HUDEP-2 (cell line): ENCODE measurements at regions not wholly inside any gene's neighbourhood (a gene's known extent, or its start where the extent isn't known, plus 50 kb on each side); places are given as distances from the start of the nearest gene placed in this dataset.

Source experiments
- DNase-seq, 76 experiments: peaks; one replicate each; lab custom pipeline; 2025; ENCODE audit not compliant: unreplicated experiment in 76 of 76; lab: John Stamatoyannopoulos, UW

DNA sequence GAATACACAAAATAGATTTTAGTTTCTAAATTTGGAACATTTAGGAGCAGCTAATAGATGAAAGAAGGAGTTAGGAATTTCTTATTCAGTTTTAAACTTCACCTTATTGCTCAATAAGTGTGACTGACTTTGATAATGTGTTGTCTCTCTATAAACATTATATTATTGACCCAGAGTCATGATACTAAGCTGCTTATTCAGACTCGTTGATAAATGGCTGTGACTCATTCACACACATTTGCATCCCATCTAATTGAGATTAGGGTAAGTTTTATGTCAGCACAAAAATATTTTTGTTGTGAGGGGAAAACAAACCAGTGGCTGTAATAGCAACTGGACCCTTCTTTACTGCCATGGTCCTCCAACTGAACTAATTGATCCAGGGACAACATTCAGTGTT, 137.6 kb downstream of the GOLIM4 start:
- DNase-seq = no peak

DNA sequence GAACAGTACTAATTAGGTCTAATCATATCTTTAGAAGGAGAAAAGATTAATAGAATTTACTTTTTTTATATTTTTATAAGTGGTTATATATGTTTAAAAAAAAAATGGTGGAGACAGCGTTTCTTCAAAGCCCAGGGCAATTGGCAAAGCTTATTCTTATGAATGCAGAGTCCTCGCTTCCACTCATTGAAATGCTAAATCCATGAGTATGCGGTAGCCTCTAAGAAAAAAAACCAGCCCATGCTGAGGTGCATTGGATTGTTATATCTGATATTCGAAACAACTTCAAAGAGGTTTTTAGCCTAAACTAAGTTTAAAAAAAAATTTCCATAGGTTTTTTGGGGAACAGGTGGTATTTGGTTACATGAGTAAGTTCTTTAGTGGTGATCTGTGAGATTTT, 142.8 kb downstream of the GOLIM4 start:
- no peak for DNase-seq

DNA sequence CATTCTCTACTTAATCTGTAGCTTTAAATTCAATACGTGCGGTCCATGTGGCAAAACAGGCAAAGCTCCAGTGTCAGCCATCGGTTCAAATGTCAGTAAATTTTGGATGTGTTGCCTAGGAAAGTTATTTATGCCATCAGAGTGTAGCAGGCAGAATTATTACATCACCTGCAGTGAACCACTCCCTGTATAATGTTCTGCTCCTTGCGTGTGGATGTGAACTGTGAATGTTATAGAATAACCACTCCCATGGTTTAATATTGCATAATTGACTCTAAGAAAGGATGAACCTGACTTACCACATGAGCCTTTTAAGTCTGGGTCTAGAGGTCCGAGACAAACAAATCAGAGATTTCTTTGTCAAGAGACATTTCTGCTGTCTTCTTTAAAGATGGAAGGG, 145.5 kb downstream of the GOLIM4 start:
- no peak for DNase-seq

DNA sequence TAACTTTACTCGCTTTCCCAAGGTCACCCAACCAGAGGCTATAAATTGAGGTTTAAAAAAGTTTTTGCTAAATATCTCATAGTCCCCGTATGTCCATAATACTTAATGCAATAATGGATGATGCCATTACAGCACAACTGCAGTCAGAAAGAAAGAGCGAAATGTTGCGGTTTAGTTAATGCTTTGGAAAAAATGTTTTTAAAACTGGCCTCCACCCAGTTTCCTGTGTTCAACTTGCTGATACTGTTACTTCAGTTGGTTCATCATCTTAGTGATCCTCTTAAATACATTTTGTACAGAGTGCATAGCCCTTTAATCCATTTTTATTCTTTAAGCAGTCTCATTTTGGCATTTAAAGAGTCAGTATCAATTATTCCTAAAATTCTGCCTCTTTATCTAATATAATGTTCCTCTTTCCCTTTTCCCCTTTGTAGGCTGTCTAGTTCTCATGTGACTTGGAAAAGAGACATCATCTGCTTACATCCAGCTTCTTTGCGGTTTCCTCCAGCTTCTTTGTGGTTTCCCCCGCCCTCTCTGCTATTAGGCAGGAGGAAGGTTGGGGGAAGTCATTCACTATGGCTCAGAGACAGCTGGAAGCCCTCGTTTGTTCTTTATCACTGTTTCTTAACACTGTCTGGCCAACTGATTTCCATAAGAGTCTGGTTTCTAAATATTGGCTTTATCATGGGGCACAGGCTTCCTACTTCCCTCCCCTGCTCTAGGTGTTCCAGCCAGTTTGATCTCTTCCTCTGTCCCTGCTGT, 154.3 kb downstream of the GOLIM4 start:
- peak in 69 of 76 experiments; percentile 2 to 91 (median 50) for DNase-seq

DNA sequence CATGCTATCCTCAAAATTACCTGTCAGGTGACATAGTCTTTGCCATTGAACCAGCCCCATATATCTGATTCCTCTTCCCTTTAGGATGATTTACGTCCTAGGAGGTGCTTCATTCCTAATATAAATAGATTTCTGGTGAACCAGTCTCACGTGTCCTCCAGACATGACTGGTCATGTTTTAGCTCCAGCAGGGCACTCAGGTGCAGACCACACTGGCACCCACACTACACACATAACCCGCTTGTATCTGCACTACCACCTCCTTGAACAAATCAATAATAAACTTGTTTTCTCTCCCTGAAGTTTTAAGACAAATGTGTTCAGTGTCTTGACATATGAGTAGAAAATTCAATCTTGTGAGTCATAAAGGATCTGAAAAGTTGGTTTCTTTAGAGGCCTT, 155.5 kb downstream of the GOLIM4 start:
- no peak for DNase-seq

DNA sequence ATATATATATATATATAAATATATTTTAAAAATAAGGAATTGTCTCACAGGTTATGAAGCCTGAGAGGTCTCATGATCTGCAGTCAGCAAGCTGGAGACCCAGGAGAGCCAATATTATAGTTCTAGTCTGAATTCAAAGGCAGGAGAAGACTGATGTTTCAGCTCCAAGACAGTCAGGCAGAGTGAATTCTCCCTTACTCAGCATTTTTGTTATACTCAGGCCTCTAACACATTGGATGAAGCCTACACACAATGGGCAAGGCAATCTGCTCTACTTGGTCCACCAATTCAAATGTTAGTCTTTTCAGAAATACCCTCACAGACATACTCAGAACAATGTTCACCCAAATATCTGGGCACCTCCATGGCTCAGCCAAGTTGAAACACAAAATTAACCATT, 157.2 kb downstream of the GOLIM4 start:
- no peak for DNase-seq

DNA sequence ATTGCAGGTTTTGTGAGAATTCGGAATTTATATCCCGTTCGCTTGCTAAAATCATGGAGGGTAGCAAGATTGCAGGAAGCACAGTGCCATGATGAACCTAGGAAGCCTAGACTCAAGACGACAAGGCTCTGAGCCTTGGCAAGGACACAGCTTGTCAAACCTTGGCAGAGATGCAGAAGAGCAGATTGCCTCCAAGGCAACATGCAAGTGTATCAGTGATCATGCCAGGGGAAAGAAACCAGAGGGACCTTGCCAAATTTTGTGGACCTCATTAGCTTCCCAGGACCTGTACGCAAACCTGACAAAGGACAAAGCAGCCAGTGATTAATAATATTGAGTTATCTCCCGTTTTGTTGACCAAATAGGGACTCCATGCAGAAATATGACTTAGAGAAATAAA, 159.7 kb downstream of the GOLIM4 start:
- no peak for DNase-seq

DNA sequence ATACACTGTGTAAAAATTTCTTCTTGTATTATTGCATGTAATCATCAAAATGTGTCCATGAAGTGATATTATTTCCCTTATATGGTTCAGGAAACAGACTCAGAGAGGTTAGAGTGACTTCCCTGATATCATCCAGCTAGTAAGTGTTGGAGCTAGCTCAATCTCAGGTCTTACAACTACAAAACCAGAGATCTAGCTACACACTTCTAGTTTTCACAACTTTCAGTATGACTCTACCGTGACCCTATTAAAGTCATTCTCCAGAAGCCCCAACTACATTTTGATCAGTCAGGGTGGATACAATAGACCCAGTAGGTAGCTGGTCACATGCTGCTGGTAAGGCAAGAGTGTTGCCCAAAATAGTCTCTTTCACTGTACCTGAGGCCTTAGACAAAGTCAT, 165.3 kb downstream of the GOLIM4 start:
- DNase-seq = no peak

DNA sequence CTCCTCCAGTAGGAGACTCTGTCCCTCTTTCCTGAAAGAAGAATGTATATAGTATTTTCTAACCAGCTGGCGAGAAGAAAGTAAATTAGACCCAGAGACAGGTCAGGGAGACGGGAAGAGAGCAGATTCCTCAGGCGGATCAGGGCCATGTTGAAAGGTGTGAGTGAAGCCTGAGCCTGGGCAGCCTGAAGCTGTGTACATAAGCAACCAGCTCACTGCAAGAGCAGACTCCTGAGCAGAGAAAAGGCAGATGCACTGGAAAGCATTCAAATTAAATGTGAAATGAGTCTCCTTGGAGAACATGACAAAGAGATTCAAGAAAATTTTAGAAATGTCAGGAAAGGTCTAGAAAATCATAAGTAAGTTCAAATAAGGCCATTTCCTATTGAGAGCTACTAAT, 165.8 kb downstream of the GOLIM4 start:
- DNase-seq = no peak

DNA sequence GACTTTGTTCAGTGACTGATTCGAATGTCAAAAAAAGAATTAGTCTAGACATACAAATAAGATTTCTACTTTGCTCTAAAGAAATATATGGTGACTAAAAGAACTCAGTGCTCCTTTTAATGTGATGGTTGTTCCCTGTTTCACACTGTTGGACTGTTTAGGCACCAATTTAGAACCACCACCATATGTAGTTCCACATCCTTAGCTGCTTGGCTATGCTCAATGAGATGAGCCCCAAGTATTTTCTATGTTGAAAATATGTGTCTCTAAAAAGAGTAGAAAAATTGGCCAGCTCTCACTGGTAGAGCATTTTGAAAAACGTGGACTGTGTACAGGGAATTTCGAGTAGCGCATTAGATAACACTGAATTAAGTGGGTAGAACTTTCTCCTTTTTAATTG, 167.3 kb downstream of the GOLIM4 start:
- DNase-seq = no peak

DNA sequence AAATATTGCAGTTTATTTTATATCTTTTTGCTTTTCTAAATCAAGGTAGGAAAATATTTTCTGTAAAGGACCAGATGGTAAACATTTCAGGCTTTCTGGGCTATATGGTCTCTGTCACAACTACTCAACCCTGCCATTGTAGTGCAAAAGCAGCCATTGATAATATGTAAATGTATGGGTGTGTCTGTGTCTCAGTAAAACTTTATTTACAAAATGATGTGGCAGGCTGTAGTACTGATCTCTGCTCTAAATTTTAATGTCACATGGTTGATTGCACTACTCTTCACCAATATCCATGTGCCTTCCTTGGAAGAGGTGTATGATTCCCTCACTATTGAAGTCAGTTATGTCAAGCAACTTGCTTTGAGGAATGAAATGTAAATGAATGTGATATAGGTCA, 175.0 kb downstream of the GOLIM4 start:
- DNase-seq = no peak

DNA sequence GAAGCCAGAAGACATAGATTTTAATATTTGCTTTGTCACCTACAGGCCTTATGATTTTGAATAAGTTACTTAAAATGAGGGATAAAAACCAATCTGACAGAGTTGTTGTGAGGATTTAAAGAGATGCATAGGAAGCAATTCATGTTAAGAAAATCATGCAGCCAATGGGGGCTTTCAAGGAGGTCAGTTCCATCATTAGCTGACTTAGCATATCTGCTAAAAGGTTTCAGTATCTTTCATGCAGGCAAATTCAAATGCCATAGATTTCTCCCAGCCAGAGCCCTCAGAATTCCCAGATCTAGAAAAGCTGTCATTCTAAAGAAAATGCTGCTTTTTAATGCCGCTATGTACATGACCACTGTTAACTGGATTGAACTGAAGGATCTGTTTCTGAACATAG, 176.1 kb downstream of the GOLIM4 start:
- no peak for DNase-seq

DNA sequence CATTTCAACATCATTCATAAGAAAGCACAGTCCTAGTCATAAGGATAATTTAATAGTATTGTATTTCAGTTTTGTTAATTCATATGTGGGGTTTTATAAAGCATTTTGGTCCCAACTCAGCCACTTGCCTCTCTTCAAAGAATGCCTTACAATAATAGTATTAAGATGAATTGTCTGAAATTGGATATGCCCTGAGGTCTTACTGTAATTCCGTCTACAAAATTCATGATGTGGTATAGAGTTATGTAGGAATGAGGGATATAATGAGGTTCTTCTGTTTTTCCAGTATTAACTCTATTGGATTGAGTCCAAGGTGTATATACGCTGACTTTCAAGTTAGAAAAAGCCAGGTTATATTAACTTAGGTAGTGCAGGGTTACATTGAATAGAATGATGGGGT, 177.0 kb downstream of the GOLIM4 start:
- no peak for DNase-seq

DNA sequence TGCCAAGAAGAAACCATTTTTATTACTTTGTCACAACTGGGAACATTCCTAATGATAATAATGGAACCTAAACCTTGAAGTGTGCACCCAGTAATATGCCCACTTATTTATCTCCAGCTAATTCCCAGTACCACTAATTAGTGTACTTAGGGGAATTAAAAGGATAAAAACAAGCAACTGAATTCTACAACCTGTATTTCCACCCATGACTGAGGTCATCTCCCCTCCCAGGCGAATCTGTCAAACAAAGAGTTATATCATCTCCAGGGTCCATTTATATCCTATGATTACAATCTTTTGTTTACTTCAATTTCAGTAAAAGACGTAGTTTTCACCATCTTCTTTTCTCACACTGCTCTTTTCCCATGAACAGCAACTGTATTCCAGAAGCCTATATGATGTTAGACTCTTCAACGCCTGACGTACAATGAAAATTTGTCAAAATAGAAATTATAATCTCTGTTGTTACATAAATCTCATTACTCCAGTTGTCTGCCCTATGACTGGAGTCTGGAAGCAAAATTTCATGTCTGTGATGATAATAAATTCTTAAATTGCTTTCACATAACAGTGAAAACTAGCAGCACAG, 177.6 kb downstream of the GOLIM4 start:
- DNase-seq = no peak

DNA sequence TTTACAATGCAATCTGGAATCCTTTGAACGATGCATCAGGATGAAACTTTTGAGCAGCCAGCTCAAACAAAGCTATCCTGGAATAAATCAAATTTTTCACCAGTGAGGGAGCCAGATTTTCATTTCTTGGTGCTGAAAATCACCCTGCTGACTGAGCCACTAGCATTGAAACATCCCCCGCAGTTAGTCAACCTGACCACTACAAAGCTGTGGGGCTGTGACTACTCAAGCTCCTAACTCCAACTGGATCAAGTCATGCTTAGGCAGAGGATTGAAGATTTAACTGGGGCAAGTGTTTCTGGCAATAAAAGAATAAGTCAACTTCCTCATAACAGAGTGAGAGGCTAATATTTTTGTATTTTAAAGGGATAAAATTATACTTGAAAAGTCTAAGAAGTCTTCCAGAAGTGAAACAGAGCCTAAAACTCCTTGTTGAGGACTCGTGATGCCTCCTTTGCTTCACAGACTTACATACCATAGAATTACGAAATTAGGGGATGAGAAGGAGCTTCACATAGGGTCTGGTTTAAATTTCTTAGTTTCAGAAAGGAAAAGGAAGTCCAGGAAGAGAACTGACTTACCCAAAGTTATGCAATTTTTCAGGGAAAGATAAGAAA, 177.8 kb downstream of the SERPINI1 start:
- no peak for DNase-seq

DNA sequence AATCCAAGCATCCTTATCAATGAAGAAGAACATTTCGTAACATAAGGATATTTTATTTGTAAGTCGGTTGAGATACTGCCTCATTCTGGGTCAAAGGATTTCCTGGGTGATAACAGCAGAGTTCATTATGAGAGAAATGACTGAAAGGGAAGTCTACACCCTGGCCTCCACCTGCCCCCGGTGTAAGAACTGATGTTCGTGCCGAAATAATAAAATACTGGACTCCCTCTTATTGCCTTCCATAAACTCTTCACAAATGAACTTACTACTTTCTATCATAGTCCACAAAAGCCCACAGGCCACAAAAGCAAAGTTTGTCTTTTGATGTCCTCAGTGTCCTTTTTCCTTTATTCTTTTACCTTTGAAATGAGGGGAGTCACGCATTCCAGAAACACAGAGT, 174.4 kb downstream of the SERPINI1 start:
- DNase-seq = no peak

DNA sequence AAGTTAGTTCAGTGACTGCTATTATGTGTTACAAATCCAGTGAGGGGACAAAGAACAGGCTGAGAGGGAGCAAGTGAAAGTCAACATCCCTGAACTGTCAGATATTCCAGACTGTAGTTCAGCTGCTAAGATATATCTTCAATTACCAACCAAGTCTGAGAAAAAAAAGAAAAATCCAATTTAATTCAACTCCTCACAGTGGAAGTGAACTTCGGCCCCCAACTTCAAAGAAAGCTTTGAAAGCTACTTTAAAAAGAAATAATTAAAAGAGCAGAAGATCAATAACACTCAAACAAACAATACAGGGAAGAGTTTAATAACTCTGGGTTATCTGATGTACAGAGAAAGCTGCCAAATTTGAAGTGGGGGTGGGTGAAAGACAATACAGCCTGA, 174.0 kb downstream of the SERPINI1 start:
- no peak for DNase-seq

DNA sequence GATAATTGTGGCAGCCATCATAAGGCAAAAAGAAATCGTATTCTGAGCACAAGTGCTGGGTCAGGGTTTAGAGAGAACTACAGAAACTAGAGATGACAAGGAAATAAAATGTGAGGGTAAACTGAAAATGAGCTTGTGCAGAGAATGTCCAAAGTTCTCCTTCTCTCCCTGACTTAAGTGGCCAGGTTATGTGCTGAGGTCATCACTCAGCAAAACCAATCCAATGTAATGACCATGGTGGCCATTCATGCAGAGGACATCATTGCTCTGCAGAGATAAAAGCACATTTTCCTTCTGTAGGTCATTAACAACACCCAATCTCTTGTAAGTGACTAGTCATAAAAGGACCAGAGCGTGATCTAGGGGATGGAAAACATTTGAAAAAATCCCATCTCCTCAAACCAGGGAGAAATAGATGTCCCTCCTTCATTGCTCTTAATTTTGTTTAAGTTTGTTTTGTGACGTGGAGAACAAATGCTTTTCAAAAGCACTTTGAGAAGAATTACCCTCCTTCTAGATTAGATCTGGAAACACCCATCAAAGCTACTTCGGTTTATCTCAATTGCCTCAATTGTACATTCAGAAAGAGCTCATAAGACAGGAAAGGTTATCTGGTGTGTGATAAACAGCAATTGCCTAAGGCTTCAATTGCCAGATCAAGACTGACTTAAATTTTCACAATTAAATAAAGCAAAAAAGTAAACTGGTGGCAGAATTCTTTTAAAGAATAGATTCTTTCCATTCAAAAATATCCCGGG, 173.4 kb downstream of the SERPINI1 start:
- DNase-seq = no peak

DNA sequence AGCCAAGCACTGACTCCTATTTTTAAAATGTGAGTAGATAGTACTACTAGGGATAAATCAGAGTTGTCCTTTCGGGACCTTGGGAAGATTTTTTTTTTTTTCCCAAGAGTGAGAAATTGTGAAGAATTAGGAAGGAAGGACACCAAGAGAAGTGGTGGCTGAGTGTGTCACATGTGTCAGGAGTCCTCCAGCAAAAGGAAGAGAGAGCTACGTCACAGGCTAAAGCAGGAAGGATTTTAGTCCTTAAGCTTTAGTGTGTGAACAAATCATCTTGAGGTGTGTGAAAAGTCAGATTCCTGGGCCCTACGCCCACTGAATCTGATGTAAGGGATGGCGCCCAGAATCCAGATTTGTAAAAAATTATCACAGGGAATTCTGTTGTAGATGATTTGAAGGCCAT, 172.7 kb downstream of the SERPINI1 start:
- DNase-seq = no peak

DNA sequence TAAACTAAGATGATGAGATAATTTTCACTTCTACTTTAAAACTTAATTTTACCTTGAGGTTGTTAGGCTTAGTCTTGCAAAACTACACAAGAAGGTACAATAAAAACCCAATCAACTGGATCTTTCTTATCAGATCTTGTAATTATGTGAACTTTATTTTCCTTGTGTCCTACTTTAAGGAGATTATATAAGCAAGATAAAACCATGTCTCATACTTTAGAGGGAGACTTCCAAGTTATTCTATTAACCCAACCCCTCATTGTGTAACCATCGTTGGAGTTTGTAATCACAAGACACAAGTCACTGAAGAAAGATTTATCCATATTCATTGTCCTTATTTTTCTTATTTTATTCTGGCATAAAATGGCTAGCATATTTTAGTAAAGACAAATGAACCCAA, 165.6 kb downstream of the SERPINI1 start:
- no peak for DNase-seq

DNA sequence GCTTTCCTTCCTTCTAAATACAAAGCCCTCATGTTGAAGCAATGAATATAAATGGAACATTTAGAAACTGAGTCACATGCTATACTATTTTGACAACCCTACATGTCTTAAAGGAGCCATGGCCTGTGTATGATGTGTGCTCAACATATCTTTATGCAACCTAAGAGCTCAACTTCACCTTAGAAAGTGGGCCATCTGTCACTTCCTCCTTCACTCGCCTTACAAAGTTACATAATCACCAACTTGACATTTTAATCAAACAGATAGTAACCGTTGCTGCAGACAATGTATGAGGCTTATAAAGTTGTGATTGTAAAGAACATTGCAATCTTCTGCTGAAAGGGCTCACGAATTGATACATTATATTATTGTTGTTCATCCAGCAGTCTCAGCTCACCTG, 163.6 kb downstream of the SERPINI1 start:
- DNase-seq = no peak

DNA sequence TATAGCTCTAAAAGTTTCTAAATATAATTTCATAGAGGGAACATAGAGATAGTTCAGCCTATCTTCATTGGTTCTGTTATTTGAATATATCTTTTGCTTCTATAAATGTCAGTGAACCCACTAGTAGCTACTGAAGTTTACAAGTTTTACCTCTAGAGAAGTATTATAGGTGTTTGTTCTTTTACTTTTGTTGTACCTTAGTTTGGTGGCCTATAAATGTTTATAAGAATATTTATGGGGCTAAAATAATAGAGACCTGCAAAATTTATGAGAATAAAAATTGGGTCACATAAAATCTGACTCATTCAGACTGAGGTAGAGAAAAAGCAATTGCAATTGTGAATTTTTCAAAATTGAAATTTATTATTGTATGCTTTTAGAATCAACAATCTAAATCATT, 162.6 kb downstream of the SERPINI1 start:
- no peak for DNase-seq
